GM23338 (cell line): ENCODE measurements at regions not wholly inside any gene's neighbourhood (a gene's known extent, or its start where the extent isn't known, plus 50 kb on each side); places are given as distances from the start of the nearest gene placed in this dataset.
A peak's percentile ranks its signal among the peaks of the same experiment; 100 is the strongest.

Source experiments
- ATAC-seq: fragments of 200-7000 bp; cut with Tn5 transposase; 3 replicates; pipeline ENCODE4 v1.9.1; 2020
- DNase-seq: peaks from one replicate; pipeline ENCODE4 v3.0.0-alpha.2; 2015; ENCODE audit warnings: low spot score
- H2AFZ ChIP-seq: fragments of 200-600 bp; sonication (generic); 2 replicates; pipeline ENCODE4 v1.8.0; 2016; ENCODE audit warnings: antibody characterized with exemption, mild to moderate bottlenecking, moderate library complexity
- H3F3A ChIP-seq: fragments of 200-600 bp; sonication (generic); replicated peaks from 2 replicates; pipeline ENCODE4 v1.8.0; 2017; ENCODE audit warnings: antibody characterized with exemption, mixed run types, low read depth
- H3K27ac ChIP-seq: fragments of 200-600 bp; sonication (generic); 2 replicates; pipeline ENCODE4 v1.6.1; 2016; ENCODE audit warnings: low read depth
- H3K27me3 ChIP-seq: fragments of 200-600 bp; sonication (generic); 2 replicates; pipeline ENCODE4 v1.8.0; 2016; ENCODE audit warnings: mild to moderate bottlenecking, mixed run types, moderate library complexity; ENCODE audit not compliant: insufficient read depth
- H3K36me3 ChIP-seq: fragments of 200-600 bp; sonication (generic); 2 replicates; pipeline ENCODE4 v1.8.0; 2016; ENCODE audit warnings: mild to moderate bottlenecking; ENCODE audit not compliant: insufficient read depth
- H3K4me1 ChIP-seq: fragments of 200-600 bp; sonication (generic); 2 replicates; pipeline ENCODE4 v1.8.0; 2016; ENCODE audit warnings: mild to moderate bottlenecking, moderate library complexity; ENCODE audit not compliant: insufficient read depth
- H3K4me2 ChIP-seq: fragments of 200-600 bp; sonication (generic); 2 replicates; pipeline ENCODE4 v1.7.1; 2017; ENCODE audit warnings: mixed run types
- H3K4me3 ChIP-seq: fragments of 200-600 bp; sonication (generic); 2 replicates; pipeline ENCODE4 v1.6.1; 2016; ENCODE audit warnings: mixed run types
- H3K79me2 ChIP-seq: fragments of 200-600 bp; sonication (generic); replicated peaks from 2 replicates; pipeline ENCODE4 v1.8.0; 2017; ENCODE audit warnings: mild to moderate bottlenecking; ENCODE audit not compliant: insufficient read depth
- H3K9me2 ChIP-seq: fragments of 200-600 bp; sonication (generic); 2 replicates; pipeline ENCODE4 v1.8.0; 2017; ENCODE audit not compliant: insufficient read depth
- H4K20me1 ChIP-seq: fragments of 200-600 bp; sonication (generic); replicated peaks from 2 replicates; pipeline ENCODE4 v1.8.0; 2017; ENCODE audit warnings: mild to moderate bottlenecking; ENCODE audit not compliant: insufficient read depth
- H3K27ac Mint-ChIP-seq: 2 replicates; pipeline ENCODE4 v1.8.0; 2020; ENCODE audit warnings: inconsistent platforms, mild to moderate bottlenecking, moderate library complexity, mixed read lengths
- H3K27me3 Mint-ChIP-seq: 3 replicates; pipeline ENCODE4 v1.8.0; 2022; ENCODE audit warnings: low read depth, mild to moderate bottlenecking, moderate library complexity, mixed read lengths, inconsistent platforms; ENCODE audit not compliant: insufficient read depth, poor library complexity
- H3K36me3 Mint-ChIP-seq: 3 replicates; pipeline ENCODE4 v1.8.0; 2021; ENCODE audit warnings: low read depth, mild to moderate bottlenecking, inconsistent platforms, moderate library complexity, mixed read lengths
- H3K4me1 Mint-ChIP-seq: 3 replicates; pipeline ENCODE4 v1.8.0; 2020; ENCODE audit warnings: mild to moderate bottlenecking, inconsistent platforms, mixed read lengths
- H3K4me3 Mint-ChIP-seq: 3 replicates; pipeline ENCODE4 v1.8.0; 2021; ENCODE audit warnings: moderate library complexity, mild to moderate bottlenecking, inconsistent platforms, mixed read lengths
- H3K9me3 Mint-ChIP-seq: 3 replicates; pipeline ENCODE4 v1.8.0; 2020; ENCODE audit warnings: moderate library complexity, mild to moderate bottlenecking, inconsistent platforms, mixed read lengths
- ETS1 ChIP-seq: IDR thresholded peaks from 2 replicates; pipeline ENCODE4 v1.6.1; 2016; ENCODE audit warnings: antibody characterized with exemption
- EZH2 ChIP-seq: fragments of 200-600 bp; sonication (generic); IDR thresholded peaks from one replicate; pipeline ENCODE4 v1.8.0; 2017; ENCODE audit warnings: antibody characterized with exemption, mild to moderate bottlenecking, low read depth; ENCODE audit not compliant: unreplicated experiment
- NANOG ChIP-seq: IDR thresholded peaks from 2 replicates; pipeline ENCODE4 v1.6.1; 2016; ENCODE audit warnings: antibody characterized with exemption, borderline replicate concordance
- ZNF114 ChIP-seq: fragments of 250-450 bp; sonication (Bioruptor Pico); IDR thresholded peaks from 2 replicates; pipeline ENCODE4 v1.5.0; 2020; ENCODE audit warnings: mild to moderate bottlenecking, moderate library complexity
- TF ChIP-seq, protein P1 (sequence below): IDR thresholded peaks from one replicate; pipeline ENCODE4 v1.6.1; 2018; ENCODE audit warnings: antibody characterized with exemption; ENCODE audit not compliant: unreplicated experiment

GRCh38 chr21:38660333-38661196 lies 145.2 kb upstream of the ETS2 start (continued):
- TF ChIP-seq ETS1 (no peak), ZNF114 (CRISPR knock-in tag) (no peak)
- TF ChIP-seq, protein P1, sequence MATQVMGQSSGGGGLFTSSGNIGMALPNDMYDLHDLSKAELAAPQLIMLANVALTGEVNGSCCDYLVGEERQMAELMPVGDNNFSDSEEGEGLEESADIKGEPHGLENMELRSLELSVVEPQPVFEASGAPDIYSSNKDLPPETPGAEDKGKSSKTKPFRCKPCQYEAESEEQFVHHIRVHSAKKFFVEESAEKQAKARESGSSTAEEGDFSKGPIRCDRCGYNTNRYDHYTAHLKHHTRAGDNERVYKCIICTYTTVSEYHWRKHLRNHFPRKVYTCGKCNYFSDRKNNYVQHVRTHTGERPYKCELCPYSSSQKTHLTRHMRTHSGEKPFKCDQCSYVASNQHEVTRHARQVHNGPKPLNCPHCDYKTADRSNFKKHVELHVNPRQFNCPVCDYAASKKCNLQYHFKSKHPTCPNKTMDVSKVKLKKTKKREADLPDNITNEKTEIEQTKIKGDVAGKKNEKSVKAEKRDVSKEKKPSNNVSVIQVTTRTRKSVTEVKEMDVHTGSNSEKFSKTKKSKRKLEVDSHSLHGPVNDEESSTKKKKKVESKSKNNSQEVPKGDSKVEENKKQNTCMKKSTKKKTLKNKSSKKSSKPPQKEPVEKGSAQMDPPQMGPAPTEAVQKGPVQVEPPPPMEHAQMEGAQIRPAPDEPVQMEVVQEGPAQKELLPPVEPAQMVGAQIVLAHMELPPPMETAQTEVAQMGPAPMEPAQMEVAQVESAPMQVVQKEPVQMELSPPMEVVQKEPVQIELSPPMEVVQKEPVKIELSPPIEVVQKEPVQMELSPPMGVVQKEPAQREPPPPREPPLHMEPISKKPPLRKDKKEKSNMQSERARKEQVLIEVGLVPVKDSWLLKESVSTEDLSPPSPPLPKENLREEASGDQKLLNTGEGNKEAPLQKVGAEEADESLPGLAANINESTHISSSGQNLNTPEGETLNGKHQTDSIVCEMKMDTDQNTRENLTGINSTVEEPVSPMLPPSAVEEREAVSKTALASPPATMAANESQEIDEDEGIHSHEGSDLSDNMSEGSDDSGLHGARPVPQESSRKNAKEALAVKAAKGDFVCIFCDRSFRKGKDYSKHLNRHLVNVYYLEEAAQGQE: no peak

DNA sequence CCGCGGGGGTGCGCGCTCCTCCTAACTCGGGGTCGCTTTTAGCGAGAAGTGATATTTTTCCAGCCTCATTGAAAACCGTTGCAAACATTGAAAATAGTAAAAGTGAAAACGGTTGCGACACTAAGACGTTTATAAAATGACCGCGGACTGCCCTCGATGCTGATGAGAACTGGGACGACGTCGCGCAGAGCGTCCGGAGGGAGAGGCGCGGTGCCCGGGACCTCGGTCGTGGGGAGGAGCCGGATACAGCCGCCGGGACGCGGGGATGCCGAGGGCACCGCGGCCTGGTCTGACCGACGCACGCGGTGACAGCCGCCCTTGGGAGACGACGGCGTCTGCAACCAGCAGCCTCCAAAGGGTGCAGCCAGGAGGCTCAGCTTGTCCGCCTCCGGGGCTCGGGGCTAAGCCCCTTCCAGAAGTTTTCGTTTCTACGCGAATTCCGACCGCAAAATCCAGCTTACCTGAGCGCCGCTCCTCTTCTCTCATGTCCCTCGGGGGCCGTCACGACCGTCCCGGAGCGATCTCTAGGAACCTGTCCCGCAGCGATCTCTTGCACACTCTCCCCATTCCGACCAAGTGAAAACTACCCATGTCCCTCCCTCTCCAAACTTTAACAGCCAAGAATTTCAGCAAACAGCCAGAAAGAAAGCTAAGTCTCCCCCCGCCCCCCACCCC lies 144.4 kb upstream of the ETS2 start:
- Histone ChIP-seq H3K27me3 (peaks cover 40% of the 10 kb centered on the region), H3K9me2 (no peaks in the 10 kb centered on the region), H3K4me3 (peak overlapping the region; percentile 66), H2AFZ (peak overlapping the region; percentile 85), H3F3A (no peaks in the 10 kb centered on the region), H3K79me2 (no peaks in the 10 kb centered on the region), H3K4me2 (peak overlapping the region; percentile 96), H3K27ac (no peak overlapping the region; the same call in 1 of the 2 replicates), H4K20me1 (no peaks in the 10 kb centered on the region), H3K4me1 (peaks cover 21% of the 10 kb centered on the region), H3K36me3 (no peaks in the 10 kb centered on the region)
- Mint-ChIP-seq H3K36me3 (peaks cover 3% of the 10 kb centered on the region; the same call in 1 of the 3 replicates), H3K9me3 (peaks cover 3% of the 10 kb centered on the region; the same call in 1 of the 3 replicates), H3K4me1 (peaks cover 32% of the 10 kb centered on the region), H3K27me3 (peaks cover 22% of the 10 kb centered on the region), H3K4me3 (peak overlapping the region; percentile 77), H3K27ac (no peak overlapping the region)
- peak; percentile 55 for ATAC-seq
- TF ChIP-seq NANOG (no peak), EZH2 (peak; percentile 26)
- DNase-seq: peak; percentile 66
